ENCODE measurements at regions not wholly inside any gene's neighbourhood (a gene's known extent, or its start where the extent isn't known, plus 50 kb on each side); places are given as distances from the start of the nearest gene placed in this dataset.

GRCh38 chrX:35617836-35618235 is 180.3 kb upstream of the MAGEB16 start:
- H3K4me1 ChIP-seq (ENCODE audit: low read length): no peaks in the 10 kb centered on the region
- H2AFZ ChIP-seq (ENCODE audit: low read depth, low read length): no peak overlapping the region
- H3K79me2 ChIP-seq (ENCODE audit: low read length): no peaks in the 10 kb centered on the region
- H3K9ac ChIP-seq (ENCODE audit: low read length): no peak overlapping the region
- H3K4me2 ChIP-seq (ENCODE audit: low read length): no peak overlapping the region
- H3K36me3 ChIP-seq (replicated peaks; ENCODE audit: low read depth, low read length): no peaks in the 10 kb centered on the region
- no peak for TF ChIP-seq CTCF (IDR thresholded peaks at IDR 0.05; ENCODE audit: low read depth, low read length)
- H3K27me3 ChIP-seq (ENCODE audit: low read depth, low read length): no peaks in the 10 kb centered on the region
- no peaks in the 10 kb centered on the region for H4K20me1 ChIP-seq (ENCODE audit: insufficient read depth, low read length)
- H3K4me3 ChIP-seq (ENCODE audit: low read length): no peak overlapping the region
- no peak overlapping the region for H3K27ac ChIP-seq (ENCODE audit: low read length)
- H3K9me3 ChIP-seq (ENCODE audit: insufficient read depth, low read length): no peaks in the 10 kb centered on the region

GRCh38 chrX:35622040-35622439 is 176.1 kb upstream of the MAGEB16 start:
- Histone ChIP-seq H4K20me1 (ENCODE audit: insufficient read depth, low read length) (no peaks in the 10 kb centered on the region), H3K4me3 (ENCODE audit: low read length) (no peak overlapping the region), H3K4me1 (ENCODE audit: low read length) (no peaks in the 10 kb centered on the region), H3K27ac (ENCODE audit: low read length) (no peak overlapping the region), H3K9ac (ENCODE audit: low read length) (no peak overlapping the region), H3K79me2 (ENCODE audit: low read length) (no peaks in the 10 kb centered on the region), H3K9me3 (ENCODE audit: insufficient read depth, low read length) (no peaks in the 10 kb centered on the region), H3K27me3 (ENCODE audit: low read depth, low read length) (no peaks in the 10 kb centered on the region), H3K4me2 (ENCODE audit: low read length) (no peak overlapping the region), H3K36me3 (replicated peaks; ENCODE audit: low read depth, low read length) (no peaks in the 10 kb centered on the region), H2AFZ (ENCODE audit: low read depth, low read length) (no peak overlapping the region)
- TF ChIP-seq EZH2phosphoT487 (IDR thresholded peaks at IDR 0.05; ENCODE audit: low read depth) (no peak), CTCF (IDR thresholded peaks at IDR 0.05; ENCODE audit: low read depth, low read length) (no peak)

- Histone ChIP-seq H3K4me3 (ENCODE audit: low read length) (no peak overlapping the region), H3K27me3 (ENCODE audit: low read depth, low read length) (no peaks in the 10 kb centered on the region), H3K27ac (ENCODE audit: low read length) (no peak overlapping the region), H3K9me3 (ENCODE audit: insufficient read depth, low read length) (no peaks in the 10 kb centered on the region), H4K20me1 (ENCODE audit: insufficient read depth, low read length) (no peaks in the 10 kb centered on the region), H3K9ac (ENCODE audit: low read length) (no peak overlapping the region), H2AFZ (ENCODE audit: low read depth, low read length) (no peak overlapping the region), H3K4me2 (ENCODE audit: low read length) (no peak overlapping the region), H3K79me2 (ENCODE audit: low read length) (no peaks in the 10 kb centered on the region), H3K36me3 (replicated peaks; ENCODE audit: low read depth, low read length) (no peaks in the 10 kb centered on the region), H3K4me1 (ENCODE audit: low read length) (no peaks in the 10 kb centered on the region)
- TF ChIP-seq EZH2phosphoT487 (IDR thresholded peaks at IDR 0.05; ENCODE audit: low read depth): no peak
- TF ChIP-seq CTCF (IDR thresholded peaks at IDR 0.05; ENCODE audit: low read depth, low read length): no peak
Observed at GRCh38 chrX:35622601-35623000, 175.5 kb upstream of the MAGEB16 start.

- Histone ChIP-seq H3K27me3 (ENCODE audit: low read depth, low read length) (no peaks in the 10 kb centered on the region), H3K4me3 (ENCODE audit: low read length) (no peak overlapping the region), H4K20me1 (ENCODE audit: insufficient read depth, low read length) (no peaks in the 10 kb centered on the region), H3K36me3 (replicated peaks; ENCODE audit: low read depth, low read length) (no peaks in the 10 kb centered on the region), H3K9me3 (ENCODE audit: insufficient read depth, low read length) (no peaks in the 10 kb centered on the region), H3K79me2 (ENCODE audit: low read length) (no peaks in the 10 kb centered on the region), H3K4me2 (ENCODE audit: low read length) (no peak overlapping the region), H3K9ac (ENCODE audit: low read length) (no peak overlapping the region), H2AFZ (ENCODE audit: low read depth, low read length) (no peak overlapping the region), H3K4me1 (ENCODE audit: low read length) (no peaks in the 10 kb centered on the region), H3K27ac (ENCODE audit: low read length) (no peak overlapping the region)
- TF ChIP-seq EZH2phosphoT487 (IDR thresholded peaks at IDR 0.05; ENCODE audit: low read depth) (no peak), CTCF (IDR thresholded peaks at IDR 0.05; ENCODE audit: low read depth, low read length) (no peak)
Observed at GRCh38 chrX:35625714-35626113, 172.4 kb upstream of the MAGEB16 start.

All from OCI-LY3 (cell line).